IMR-90 (cell line): ENCODE measurements at regions not wholly inside any gene's neighbourhood (a gene's known extent, or its start where the extent isn't known, plus 50 kb on each side); places are given as distances from the start of the nearest gene placed in this dataset.

Experiments
- ATAC-seq: fragments of 200-7000 bp; cut with Tn5 transposase; 2 replicates; pipeline ENCODE4 v1.9.1; 2020; ENCODE audit warnings: low read depth, mild to moderate bottlenecking, moderate library complexity
- BruUV-seq: library from RNA; stranded (reverse); fragments of 400-500 nt; replicated peaks from 2 replicates; lab custom pipeline; 2021; lab: Mats Ljungman, UMichigan
- CTCF ChIA-PET: fragments of 300-600 bp; formaldehyde crosslinking; extraction: SDS; loops from one replicate; lab custom pipeline; 2021; ENCODE audit warnings: antibody characterized with exemption; lab: Yijun Ruan, JAX
- POLR2A ChIA-PET: fragments of 300-600 bp; sonication (Branson Sonifier 250); formaldehyde crosslinking; loops from one replicate; lab custom pipeline; 2022; ENCODE audit warnings: antibody characterized with exemption; ENCODE audit not compliant: unreplicated experiment; lab: Charles Lee
- DNase-seq: peaks from one replicate; pipeline ENCODE4 v3.0.0; 2013
- H2AFZ ChIP-seq: replicated peaks from 2 replicates; pipeline ENCODE3; 2013; ENCODE audit warnings: low read length, mild to moderate bottlenecking; ENCODE audit not compliant: poor library complexity
- H2AK5ac ChIP-seq: 2 replicates; pipeline ENCODE4 v1.6.1; 2013; ENCODE audit warnings: low read depth, low read length, inconsistent platforms
- H2AK9ac ChIP-seq: replicated peaks from 2 replicates; pipeline ENCODE3; 2013; ENCODE audit warnings: mild to moderate bottlenecking, low read depth, low read length, moderate library complexity; ENCODE audit not compliant: poor library complexity
- H2BK120ac ChIP-seq: 2 replicates; pipeline ENCODE4 v1.6.1; 2013; ENCODE audit warnings: low read depth, low read length, inconsistent platforms
- H2BK15ac ChIP-seq: 3 replicates; pipeline ENCODE4 v1.6.1; 2013; ENCODE audit warnings: low read depth, low read length, inconsistent platforms
- H2BK20ac ChIP-seq: 2 replicates; pipeline ENCODE4 v1.6.1; 2013; ENCODE audit warnings: low read depth, mild to moderate bottlenecking, inconsistent platforms, low read length, moderate library complexity
- H2BK5ac ChIP-seq: 2 replicates; pipeline ENCODE4 v1.6.1; 2013; ENCODE audit warnings: mild to moderate bottlenecking, low read depth, low read length, inconsistent platforms; ENCODE audit not compliant: poor library complexity, severe bottlenecking
- H3K14ac ChIP-seq: replicated peaks from 2 replicates; pipeline ENCODE4 v1.6.1; 2013; ENCODE audit warnings: low read depth, low read length, inconsistent platforms
- H3K18ac ChIP-seq: 2 replicates; pipeline ENCODE4 v1.6.1; 2013; ENCODE audit warnings: low read depth, low read length, control low read depth
- H3K23ac ChIP-seq: 2 replicates; pipeline ENCODE4 v1.6.1; 2013; ENCODE audit warnings: low read depth, low read length, inconsistent platforms
- H3K27ac ChIP-seq: 2 replicates; pipeline ENCODE4 v1.5.1; 2013; ENCODE audit warnings: mild to moderate bottlenecking, control low read depth, low read length; ENCODE audit not compliant: insufficient read depth
- H3K27me3 ChIP-seq: 2 replicates; pipeline ENCODE4 v1.6.1; 2013; ENCODE audit warnings: low read length; ENCODE audit not compliant: control insufficient read depth, insufficient read depth
- H3K36me3 ChIP-seq: 2 replicates; pipeline ENCODE4 v1.6.1; 2013; ENCODE audit warnings: low read length, mixed read lengths; ENCODE audit not compliant: control insufficient read depth, insufficient read depth
- H3K4ac ChIP-seq: 2 replicates; pipeline ENCODE4 v1.6.1; 2013; ENCODE audit warnings: low read depth, low read length, inconsistent platforms
- H3K4me1 ChIP-seq: 2 replicates; pipeline ENCODE4 v1.6.1; 2013; ENCODE audit warnings: low read length, mixed read lengths; ENCODE audit not compliant: control insufficient read depth, insufficient read depth
- H3K4me2 ChIP-seq: 2 replicates; pipeline ENCODE4 v1.6.1; 2013; ENCODE audit warnings: low read depth, mild to moderate bottlenecking, control low read depth, low read length, moderate library complexity
- H3K4me3 ChIP-seq: 2 replicates; pipeline ENCODE4 v1.5.1; 2013; ENCODE audit warnings: low read depth, mild to moderate bottlenecking, control low read depth, low read length, moderate library complexity; ENCODE audit not compliant: insufficient read depth
- H3K56ac ChIP-seq: 2 replicates; pipeline ENCODE4 v1.6.1; 2013; ENCODE audit warnings: low read length, inconsistent platforms; ENCODE audit not compliant: insufficient read depth; ENCODE audit errors: extremely low read depth
- H3K79me1 ChIP-seq, 2 experiments: 2 replicates each; pipeline ENCODE4 v1.6.1; 2013; ENCODE audit warnings: low read length in 2 of 2, inconsistent platforms in 1 of 2, low read depth in 1 of 2
- H3K9ac ChIP-seq: 2 replicates; pipeline ENCODE4 v1.6.1; 2013; ENCODE audit warnings: low read depth, low read length, control low read depth
- H3K9me1 ChIP-seq: 2 replicates; pipeline ENCODE4 v1.6.1; 2013; ENCODE audit warnings: low read length, inconsistent platforms; ENCODE audit not compliant: insufficient read depth
- H3K9me3 ChIP-seq: 2 replicates; pipeline ENCODE4 v1.6.1; 2013; ENCODE audit warnings: low read length; ENCODE audit not compliant: control insufficient read depth, insufficient read depth
- H4K20me1 ChIP-seq: 2 replicates; pipeline ENCODE4 v1.6.1; 2013; ENCODE audit warnings: low read length, inconsistent platforms; ENCODE audit not compliant: insufficient read depth
- H4K5ac ChIP-seq: 2 replicates; pipeline ENCODE4 v1.6.1; 2013; ENCODE audit warnings: mild to moderate bottlenecking, low read depth, low read length, control low read depth
- H4K8ac ChIP-seq, 2 experiments: 2 replicates each; pipeline ENCODE4 v1.6.1; 2013; ENCODE audit warnings: low read depth in 2 of 2, low read length in 2 of 2, control low read depth in 1 of 2, inconsistent platforms in 1 of 2
- H4K91ac ChIP-seq: 2 replicates; pipeline ENCODE4 v1.6.1; 2013; ENCODE audit warnings: low read depth, low read length, inconsistent platforms; ENCODE audit not compliant: insufficient read depth
- RFX5 ChIP-seq: IDR thresholded peaks from 2 replicates; pipeline ENCODE4 v1.8.0; 2012; ENCODE audit warnings: low read depth, mild to moderate bottlenecking, low read length, moderate library complexity
- WGBS, 2 experiments: methylation state at CpG; one replicate each; pipeline versions ENCODE4 v1.1.5 to v1.1.7; 2013; ENCODE audit warnings: missing lambda C conversion rate in 2 of 2; ENCODE audit not compliant: insufficient read length in 1 of 2; ENCODE audit errors: extremely low coverage in 2 of 2; 5-methylcytosine and 5-hydroxymethylcytosine counted together
- dilution Hi-C: fragments of 300-500 bp; cut with HindIII; formaldehyde crosslinking; loops from one replicate; pipeline ENCODE4 v1.14.3; 2018; ENCODE audit warnings: low sequenced_read_pairs; ENCODE audit not compliant: unreplicated experiment
- in situ Hi-C: fragments of 300-500 bp; cut with MboI; formaldehyde crosslinking; loops from 3 replicates; pipeline ENCODE4 v1.14.3; 2019; ENCODE audit warnings: low sequenced_read_pairs, inconsistent platforms, mixed read lengths
- intact Hi-C: fragments of 100-400 bp; cut with micrococcal nuclease; formaldehyde crosslinking; loops from 2 replicates; pipeline ENCODE4 v1.10.0; 2022

DNA sequence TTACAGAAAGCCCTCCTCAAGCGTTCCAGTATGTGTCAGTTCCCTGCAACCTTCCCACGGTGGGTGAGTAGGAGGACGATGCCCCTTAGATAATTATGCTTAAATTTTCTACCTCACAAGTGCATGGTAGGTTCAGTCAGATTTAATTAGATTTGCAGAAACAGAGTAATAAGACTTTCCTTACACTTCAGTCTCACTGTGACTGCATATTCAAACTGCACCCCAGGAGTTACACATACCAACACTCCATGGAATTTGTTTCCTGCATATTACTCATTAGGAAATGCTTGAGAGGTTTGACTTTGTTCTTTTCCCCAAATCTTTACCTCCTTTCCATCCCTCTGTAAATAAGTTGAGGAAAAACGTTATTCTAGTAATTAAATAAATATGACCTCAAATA, 108.8 kb downstream of the ARRDC4 start:
- no peak for TF ChIP-seq RFX5
- Histone ChIP-seq H3K14ac (no peak overlapping the region), H2BK15ac (no peak overlapping the region), H3K4me1 (no peaks in the 10 kb centered on the region), H3K4ac (no peak overlapping the region), H2AK9ac (no peak overlapping the region), H3K18ac (no peak overlapping the region), H2AK5ac (no peak overlapping the region), H4K8ac (no peak overlapping the region), H3K79me1 (no peaks in the 10 kb centered on the region), H2BK5ac (no peak overlapping the region), H3K27me3 (no peaks in the 10 kb centered on the region), H4K20me1 (no peaks in the 10 kb centered on the region), H3K4me3 (no peak overlapping the region), H3K36me3 (no peaks in the 10 kb centered on the region), H2AFZ (no peak overlapping the region), H3K23ac (no peak overlapping the region), H2BK120ac (no peak overlapping the region), H3K9me3 (peaks cover 7% of the 10 kb centered on the region), H3K27ac (no peak overlapping the region), H3K9me1 (no peaks in the 10 kb centered on the region), H3K4me2 (no peak overlapping the region), H4K5ac (no peak overlapping the region), H3K56ac (no peak overlapping the region), H3K9ac (no peak overlapping the region), H2BK20ac (no peak overlapping the region), H4K91ac (no peak overlapping the region)
- POLR2A ChIA-PET, result no interaction called here
- ATAC-seq (no peak), DNase-seq (no peak)
- BruUV-seq, result no TSS peak
- intact Hi-C loops, result no loop called here
- CTCF ChIA-PET, result interaction anchor here (1.0 kb wide), 1 partner anchor 38 kb away, joined by 4 read pairs; no protein-coding TSS in a partner anchor
- dilution Hi-C loops, result no loop called here
- in situ Hi-C loops, result no loop called here
- no CpG with 5 or more reads among the region's 4 CpGs for WGBS, 2 experiments
